HepG2 (cell line): ENCODE measurements at regions not wholly inside any gene's neighbourhood (a gene's known extent, or its start where the extent isn't known, plus 50 kb on each side); places are given as distances from the start of the nearest gene placed in this dataset.

Experiments used
- ATAC-seq: fragments of 200-7000 bp; cut with Tn5 transposase; 3 replicates; pipeline ENCODE4 v1.9.1; 2020; ENCODE audit warnings: mild to moderate bottlenecking, moderate library complexity
- BruUV-seq: library from RNA; stranded (reverse); fragments of 400-500 nt; replicated peaks from 2 replicates; lab custom pipeline; 2021; lab: Mats Ljungman, UMichigan
- CTCF ChIA-PET: fragments of 300-600 bp; formaldehyde crosslinking; extraction: SDS; loops from one replicate; lab custom pipeline; 2021; ENCODE audit warnings: low total read pairs, inconsistent platforms, low intra/inter-chr PET ratio; lab: Yijun Ruan, JAX
- POLR2A ChIA-PET: fragments of 350-600 bp; sonication (Branson Sonifier 250); formaldehyde crosslinking; loops from one replicate; lab custom pipeline; 2020; ENCODE audit warnings: antibody characterized with exemption, inconsistent platforms; lab: Yijun Ruan, JAX
- DNase-seq: peaks from one replicate; pipeline ENCODE4 v3.0.0-alpha.2; 2015; ENCODE audit warnings: low spot score
- FAIRE-seq: peaks from 3 replicates; lab custom pipeline; 2011; peaks lifted over from hg19 to GRCh38; lab: Jason Lieb, UNC
- H2AFZ ChIP-seq: one replicate; pipeline ENCODE4 v1.6.1; 2011; ENCODE audit warnings: low read length, inconsistent platforms
- H3K27ac ChIP-seq: fragments of 300-600 bp; 3 replicates; pipeline ENCODE4 v1.8.0; 2011; ENCODE audit warnings: mixed run types, mild to moderate bottlenecking, mixed read lengths, low read length, inconsistent platforms; ENCODE audit not compliant: insufficient read depth; ENCODE audit errors: extremely low read length
- H3K27me3 ChIP-seq, 2 experiments: fragments of 200-600 bp in 1 of 2; 2 replicates in 1 of 2; 3 replicates in 1 of 2; pipeline versions ENCODE4 v1.6.0 to v1.8.0; 2011; ENCODE audit warnings: low read length in 2 of 2, mild to moderate bottlenecking in 2 of 2, moderate library complexity in 2 of 2, inconsistent platforms in 1 of 2; ENCODE audit not compliant: insufficient read depth in 2 of 2, control insufficient read depth in 1 of 2
- H3K36me3 ChIP-seq, 2 experiments: fragments of 200-600 bp in 1 of 2; replicated peaks in 1 of 2; 2 replicates in 1 of 2; 3 replicates in 1 of 2; pipeline versions ENCODE4 v1.5.1 to v1.8.0; 2011; ENCODE audit warnings: low read length in 2 of 2, inconsistent platforms in 1 of 2; ENCODE audit not compliant: insufficient read depth in 2 of 2, control insufficient read depth in 1 of 2
- H3K4me1 ChIP-seq: 2 replicates; pipeline ENCODE4 v1.5.1; 2012; ENCODE audit warnings: low read length, inconsistent platforms; ENCODE audit not compliant: insufficient read depth
- H3K4me2 ChIP-seq: 2 replicates; pipeline ENCODE4 v1.6.0; 2011; ENCODE audit warnings: low read depth, low read length, inconsistent platforms
- H3K4me3 ChIP-seq, 3 experiments: fragments of 200-600 bp in 1 of 3; sonication (generic), shearing (Covaris generic) in 1 of 3; replicated peaks in 1 of 3; 2 replicates each; pipeline ENCODE4 v1.5.1; 2011 to 2016; ENCODE audit warnings: low read length in 3 of 3, inconsistent platforms in 2 of 3, low read depth in 2 of 3, mild to moderate bottlenecking in 2 of 3, control low read depth in 1 of 3, mixed read lengths in 1 of 3; ENCODE audit not compliant: insufficient read depth in 1 of 3
- H3K79me2 ChIP-seq: one replicate; pipeline ENCODE4 v1.6.1; 2011; ENCODE audit warnings: low read length, inconsistent platforms; ENCODE audit not compliant: insufficient read depth
- H3K9ac ChIP-seq: 2 replicates; pipeline ENCODE4 v1.6.0; 2011; ENCODE audit warnings: mild to moderate bottlenecking, low read depth, low read length, inconsistent platforms; ENCODE audit not compliant: insufficient read depth
- H3K9me3 ChIP-seq: 2 replicates; pipeline ENCODE4 v1.5.1; 2012; ENCODE audit warnings: mild to moderate bottlenecking, low read length
- H4K20me1 ChIP-seq: 2 replicates; pipeline ENCODE4 v1.6.0; 2011; ENCODE audit warnings: inconsistent platforms, mild to moderate bottlenecking, low read length, moderate library complexity; ENCODE audit not compliant: insufficient read depth
- BRF2 ChIP-seq: sonication (generic); formaldehyde crosslinking; IDR thresholded peaks from 2 replicates; pipeline ENCODE4 v1.8.1; 2022; ENCODE audit warnings: mild to moderate bottlenecking, missing genetic modification reagents
- HNF1A ChIP-seq, 2 experiments: sonication (generic) in 1 of 2; formaldehyde crosslinking in 1 of 2; IDR thresholded peaks; 2 replicates each; pipeline versions ENCODE4 v1.4.0 to v1.6.1; 2016 to 2020; ENCODE audit warnings: borderline replicate concordance in 1 of 2, low read depth in 1 of 2, mild to moderate bottlenecking in 1 of 2, missing genetic modification reagents in 1 of 2
- IRF1 ChIP-seq: sonication (generic); formaldehyde crosslinking; IDR thresholded peaks from 2 replicates; pipeline ENCODE4 v1.4.0; 2020; ENCODE audit warnings: low read depth, mild to moderate bottlenecking, missing genetic modification reagents
- RFXAP ChIP-seq: sonication (generic); formaldehyde crosslinking; IDR thresholded peaks from 2 replicates; pipeline ENCODE4 v1.4.0; 2020; ENCODE audit warnings: missing genetic modification reagents, borderline replicate concordance
- U2AF2 ChIP-seq: fragments of 200-400 bp; formaldehyde crosslinking; IDR thresholded peaks from 2 replicates; pipeline ENCODE4 v1.6.1; 2017; ENCODE audit warnings: low read depth, mild to moderate bottlenecking, low read length
- ZBTB44 ChIP-seq: sonication (generic); formaldehyde crosslinking; IDR thresholded peaks from 2 replicates; pipeline ENCODE4 v1.4.0; 2020; ENCODE audit warnings: missing genetic modification reagents
- ZNF607 ChIP-seq: sonication (generic); formaldehyde crosslinking; IDR thresholded peaks from 2 replicates; pipeline ENCODE4 v1.5.1; 2020; ENCODE audit warnings: missing genetic modification reagents, mild to moderate bottlenecking, borderline replicate concordance
- ZNF839 ChIP-seq: sonication (generic); formaldehyde crosslinking; IDR thresholded peaks from 2 replicates; pipeline ENCODE4 v1.4.0; 2020; ENCODE audit warnings: missing genetic modification reagents, mild to moderate bottlenecking, borderline replicate concordance
- ZSCAN25 ChIP-seq: sonication (generic); formaldehyde crosslinking; IDR thresholded peaks from 2 replicates; pipeline ENCODE4 v1.8.0; 2022; ENCODE audit warnings: mild to moderate bottlenecking, missing genetic modification reagents
- WGBS: methylation state at CpG from one replicate; pipeline ENCODE4 v1.1.6; 2017; ENCODE audit warnings: low lambda C conversion rate; 5-methylcytosine and 5-hydroxymethylcytosine counted together
- in situ Hi-C: cut with HindIII; loops from 2 replicates; pipeline ENCODE4 v1.10.0; 2017; ENCODE audit warnings: low pct_unique_long_range_greater_than_20kb; ENCODE audit not compliant: extremely low pct_ligation_motif_present
- intact Hi-C: fragments of 100-400 bp; cut with micrococcal nuclease; formaldehyde crosslinking; loops from one replicate; pipeline ENCODE4 v1.10.0; 2022; ENCODE audit not compliant: unreplicated experiment

GRCh38 chr6:17038316-17038715 lies 63.5 kb upstream of the STMND1 start:
- Histone ChIP-seq H3K36me3 (no peaks in the 10 kb centered on the region), H3K9ac (no peak overlapping the region), H3K4me3 (no peak overlapping the region), H3K9me3 (no peaks in the 10 kb centered on the region), H4K20me1 (no peaks in the 10 kb centered on the region), H3K4me2 (no peak overlapping the region), H3K79me2 (no peaks in the 10 kb centered on the region)
- DNase-seq, result no peak
- intact Hi-C loops, result no loop called here
- FAIRE-seq, result no peak
- no peak for ATAC-seq
- TF ChIP-seq ZBTB44, result no peak
- TF ChIP-seq U2AF2, result no peak
- no peak for TF ChIP-seq ZNF839
- no peak for TF ChIP-seq IRF1 (CRISPR knock-in tag)
- TF ChIP-seq BRF2 (CRISPR knock-in tag), result no peak
- TF ChIP-seq HNF1A (IDR thresholded peaks at IDR 0.05; ENCODE audit: low read depth), result no peak
- TF ChIP-seq HNF1A (CRISPR knock-in tag; IDR thresholded peaks at IDR 0.05; ENCODE audit: borderline replicate concordance), result no peak
- no peak for TF ChIP-seq RFXAP (CRISPR knock-in tag)
- no peak for TF ChIP-seq ZNF607 (CRISPR knock-in tag)
- no peak for TF ChIP-seq ZSCAN25 (CRISPR knock-in tag)
- TF ChIP-seq, all 625 proteins: peak for 0
- Histone ChIP-seq H3K4me1 (0 out of 2 replicates have a peak, but pooled peaks cover 7% of the 10 kb centered on the region), H2AFZ (no peak overlapping the region), H3K27ac (no peak overlapping the region), H3K27me3 (peaks cover 0 to 3% of the 10 kb centered on the region in 2 experiments; a peak in 2 of 5 replicates)
- in situ Hi-C loops, result no loop called here
- ChIA-PET POLR2A (no interaction called here), CTCF (no interaction called here)
- no TSS peak for BruUV-seq
- 0% methylated on average over 2 of the region's 2 CpGs for WGBS
